H1 (cell line): ENCODE measurements at regions not wholly inside any gene's neighbourhood (a gene's known extent, or its start where the extent isn't known, plus 50 kb on each side); places are given as distances from the start of the nearest gene placed in this dataset.

Experiments used
- CTCF ChIA-PET: fragments of 300-600 bp; sonication (Branson Sonifier 250); formaldehyde crosslinking; loops from one replicate; lab custom pipeline; 2021; ENCODE audit not compliant: partially characterized antibody; lab: Charles Lee
- POLR2A ChIA-PET: fragments of 300-600 bp; sonication (Branson Sonifier 250); formaldehyde crosslinking; loops from one replicate; lab custom pipeline; 2021; ENCODE audit warnings: inconsistent platforms; ENCODE audit not compliant: partially characterized antibody; lab: Charles Lee
- DNase-seq, 2 experiments: peaks; one replicate each; pipeline versions ENCODE4 v3.0.0 to v3.0.0-alpha.2; 2010 to 2022; ENCODE audit warnings: low spot score in 2 of 2, low read depth in 1 of 2, mixed read lengths in 1 of 2
- FAIRE-seq: peaks from 2 replicates; lab custom pipeline; 2011; peaks lifted over from hg19 to GRCh38; lab: Jason Lieb, UNC
- H2AFZ ChIP-seq: 2 replicates; pipeline ENCODE4 v1.8.1; 2012; ENCODE audit warnings: low read length, inconsistent platforms
- H2AK5ac ChIP-seq: 2 replicates; pipeline ENCODE4 v1.6.1; 2013; ENCODE audit warnings: low read depth, low read length
- H2BK120ac ChIP-seq: replicated peaks from 2 replicates; pipeline ENCODE3; 2013; ENCODE audit warnings: low read depth, low read length, inconsistent platforms
- H2BK12ac ChIP-seq: 2 replicates; pipeline ENCODE4 v1.6.1; 2013; ENCODE audit warnings: low read depth, low read length
- H2BK15ac ChIP-seq: 2 replicates; pipeline ENCODE4 v1.6.1; 2013; ENCODE audit warnings: low read length
- H2BK20ac ChIP-seq: 2 replicates; pipeline ENCODE4 v1.6.1; 2013; ENCODE audit warnings: low read length
- H2BK5ac ChIP-seq: 2 replicates; pipeline ENCODE4 v1.6.1; 2013; ENCODE audit warnings: low read depth, low read length
- H3K14ac ChIP-seq: 2 replicates; pipeline ENCODE4 v1.6.1; 2013; ENCODE audit warnings: inconsistent platforms; ENCODE audit not compliant: insufficient read length
- H3K18ac ChIP-seq: 2 replicates; pipeline ENCODE4 v1.6.1; 2013; ENCODE audit warnings: low read length; ENCODE audit errors: extremely low read depth
- H3K23ac ChIP-seq: 2 replicates; pipeline ENCODE4 v1.6.1; 2013; ENCODE audit warnings: inconsistent platforms; ENCODE audit not compliant: insufficient read length
- H3K23me2 ChIP-seq: 2 replicates; pipeline ENCODE4 v1.6.1; 2013; ENCODE audit warnings: low read depth, low read length
- H3K27ac ChIP-seq: 2 replicates; pipeline ENCODE4 v1.6.1; 2011; ENCODE audit warnings: low read depth, low read length, inconsistent platforms
- H3K27me3 ChIP-seq, 4 experiments: replicated peaks in 1 of 4; 1 replicate in 1 of 4; 2 replicates in 3 of 4; pipeline versions ENCODE4 v1.6.1 to v1.8.1; 2011 to 2013; ENCODE audit warnings: low read length in 3 of 4, mild to moderate bottlenecking in 3 of 4, inconsistent platforms in 2 of 4, mixed read lengths in 2 of 4, moderate library complexity in 1 of 4; ENCODE audit not compliant: control insufficient read depth in 3 of 4, insufficient read depth in 3 of 4; ENCODE audit errors: extremely low read depth in 1 of 4
- H3K36me3 ChIP-seq, 4 experiments: 2 replicates each; pipeline versions ENCODE4 v1.6.1 to v1.8.1; 2011 to 2013; ENCODE audit warnings: mild to moderate bottlenecking in 4 of 4, low read length in 3 of 4, moderate library complexity in 2 of 4, control low read depth in 1 of 4, inconsistent platforms in 1 of 4; ENCODE audit not compliant: insufficient read depth in 4 of 4, control insufficient read depth in 2 of 4
- H3K4ac ChIP-seq: replicated peaks from 2 replicates; pipeline ENCODE3; 2013; ENCODE audit warnings: low read length, low read depth, mixed read lengths, inconsistent platforms; ENCODE audit not compliant: insufficient read length
- H3K4me1 ChIP-seq, 4 experiments: replicated peaks in 1 of 4; 1 replicate in 1 of 4; 2 replicates in 3 of 4; pipeline versions ENCODE4 v1.6.1 to v1.8.1; 2011 to 2013; ENCODE audit warnings: low read length in 3 of 4, inconsistent platforms in 2 of 4, mixed read lengths in 1 of 4; ENCODE audit not compliant: insufficient read depth in 4 of 4, control insufficient read depth in 3 of 4
- H3K4me2 ChIP-seq, 2 experiments: 2 replicates each; pipeline versions ENCODE4 v1.6.1 to v1.8.1; 2011 to 2013; ENCODE audit warnings: low read depth in 2 of 2, low read length in 2 of 2, control low read depth in 1 of 2, inconsistent platforms in 1 of 2, mild to moderate bottlenecking in 1 of 2; ENCODE audit not compliant: insufficient read depth in 1 of 2
- H3K4me3 ChIP-seq, 4 experiments: fragments of 200-600, 300-600 bp in 1 of 4; sonication (generic), shearing (Covaris generic), sonication (Bioruptor Twin) in 1 of 4; 2 replicates each; pipeline versions ENCODE4 v1.5.1 to v1.8.1; 2011 to 2016; ENCODE audit warnings: low read length in 4 of 4, low read depth in 3 of 4, control low read depth in 2 of 4, inconsistent platforms in 2 of 4, mild to moderate bottlenecking in 2 of 4, mixed read lengths in 1 of 4, moderate library complexity in 1 of 4; ENCODE audit not compliant: insufficient read depth in 2 of 4; ENCODE audit errors: extremely low read depth in 1 of 4
- H3K56ac ChIP-seq: replicated peaks from 2 replicates; pipeline ENCODE3; 2013; ENCODE audit warnings: low read depth, mild to moderate bottlenecking, mixed read lengths, low read length, inconsistent platforms; ENCODE audit not compliant: insufficient read length
- H3K79me1 ChIP-seq: 2 replicates; pipeline ENCODE4 v1.6.1; 2013; ENCODE audit warnings: low read depth, low read length, control low read depth
- H3K79me2 ChIP-seq, 2 experiments: 2 replicates each; pipeline versions ENCODE4 v1.6.1 to v1.8.1; 2012 to 2013; ENCODE audit warnings: low read length in 2 of 2, mild to moderate bottlenecking in 2 of 2, inconsistent platforms in 1 of 2; ENCODE audit not compliant: insufficient read depth in 2 of 2, control insufficient read depth in 1 of 2
- H3K9ac ChIP-seq, 4 experiments: replicated peaks in 1 of 4; 1 replicate in 1 of 4; 2 replicates in 3 of 4; pipeline versions ENCODE4 v1.6.1 to v1.8.1; 2011 to 2013; ENCODE audit warnings: low read depth in 3 of 4, low read length in 3 of 4, control low read depth in 2 of 4, mild to moderate bottlenecking in 2 of 4, moderate library complexity in 2 of 4, inconsistent platforms in 1 of 4; ENCODE audit errors: extremely low read depth in 1 of 4
- H3K9me3 ChIP-seq, 2 experiments: 2 replicates each; pipeline versions ENCODE4 v1.6.1 to v1.8.1; 2012 to 2013; ENCODE audit warnings: mild to moderate bottlenecking in 2 of 2, moderate library complexity in 2 of 2, control low read depth in 1 of 2, inconsistent platforms in 1 of 2, low read depth in 1 of 2, low read length in 1 of 2, mixed read lengths in 1 of 2; ENCODE audit not compliant: insufficient read depth in 2 of 2
- H4K20me1 ChIP-seq, 2 experiments: replicated peaks in 1 of 2; 2 replicates each; pipeline versions ENCODE3 to v1.8.1; 2011 to 2013; ENCODE audit warnings: inconsistent platforms in 2 of 2, low read length in 2 of 2, mild to moderate bottlenecking in 1 of 2; ENCODE audit not compliant: insufficient read depth in 2 of 2, control insufficient read depth in 1 of 2
- H4K5ac ChIP-seq: 2 replicates; pipeline ENCODE4 v1.6.1; 2013; ENCODE audit warnings: low read length, low read depth, mixed read lengths, inconsistent platforms; ENCODE audit not compliant: insufficient read length
- H4K8ac ChIP-seq: 2 replicates; pipeline ENCODE4 v1.8.0; 2013; ENCODE audit warnings: mild to moderate bottlenecking, moderate library complexity, low read length, inconsistent platforms; ENCODE audit not compliant: insufficient read depth; ENCODE audit errors: extremely low read depth
- H4K91ac ChIP-seq: replicated peaks from 2 replicates; pipeline ENCODE3; 2013; ENCODE audit warnings: low read length, mixed read lengths, inconsistent platforms; ENCODE audit not compliant: insufficient read length
- BRCA1 ChIP-seq: IDR thresholded peaks from 2 replicates; pipeline ENCODE4 v1.6.1; 2012; ENCODE audit warnings: low read depth, low read length, improper control_type of control experiment
- CTCF ChIP-seq, 3 experiments: IDR thresholded peaks; 1 replicate in 2 of 3; 2 replicates in 1 of 3; pipeline versions ENCODE4 v1.5.1 to v1.6.1; 2011; ENCODE audit warnings: low read length in 3 of 3, mild to moderate bottlenecking in 3 of 3, inconsistent platforms in 2 of 3, low read depth in 1 of 3, moderate library complexity in 1 of 3; ENCODE audit not compliant: insufficient read depth in 1 of 3; ENCODE audit errors: control extremely low read depth in 1 of 3
- EZH2 ChIP-seq: fragments of 200-600 bp; sonication (generic); IDR thresholded peaks from 2 replicates; pipeline ENCODE4 v1.7.1; 2012; ENCODE audit warnings: low read depth, mild to moderate bottlenecking, moderate library complexity, low read length, inconsistent platforms; ENCODE audit not compliant: severe bottlenecking
- MAX ChIP-seq: IDR thresholded peaks from 2 replicates; pipeline ENCODE4 v1.6.1; 2012; ENCODE audit warnings: inconsistent platforms
- RAD21 ChIP-seq, 2 experiments: IDR thresholded peaks in 1 of 2; conservative IDR thresholded peaks in 1 of 2; 2 replicates each; pipeline ENCODE4 v1.6.1; 2011; ENCODE audit warnings: low read depth in 2 of 2, low read length in 2 of 2, improper control_type of control experiment in 1 of 2, inconsistent platforms in 1 of 2, mild to moderate bottlenecking in 1 of 2, moderate library complexity in 1 of 2
- RBBP5 ChIP-seq: IDR thresholded peaks from 2 replicates; pipeline ENCODE4 v1.7.1; 2012; ENCODE audit warnings: low read depth, mild to moderate bottlenecking, inconsistent platforms, low read length, moderate library complexity, borderline replicate concordance
- RNF2 ChIP-seq: fragments of 200-900, 300-1000 bp; sonication (generic); IDR thresholded peaks from 2 replicates; pipeline ENCODE4 v1.7.1; 2016; ENCODE audit warnings: borderline replicate concordance, low read depth, mild to moderate bottlenecking, antibody characterized with exemption, low read length; ENCODE audit not compliant: poor library complexity, severe bottlenecking; ENCODE audit errors: missing control alignments
- SP1 ChIP-seq: IDR thresholded peaks from 2 replicates; pipeline ENCODE4 v1.6.1; 2011; ENCODE audit warnings: low read depth, low read length
- SUZ12 ChIP-seq: fragments of 200-600 bp; sonication (generic); IDR thresholded peaks from 2 replicates; pipeline ENCODE4 v1.6.1; 2012; ENCODE audit warnings: mild to moderate bottlenecking, inconsistent platforms, low read length, moderate library complexity, mixed read lengths
- YY1 ChIP-seq: IDR thresholded peaks from 2 replicates; pipeline ENCODE4 v1.6.1; 2011; ENCODE audit warnings: low read depth, mild to moderate bottlenecking, low read length
- WGBS, 2 experiments: shearing (Covaris generic) in 1 of 2; methylation state at CpG; one replicate each; pipeline versions ENCODE4 v1.1.6 to v1.1.7; 2013 to 2015; ENCODE audit warnings: low lambda C conversion rate in 2 of 2, mixed read lengths in 2 of 2, inconsistent platforms in 1 of 2, low coverage in 1 of 2, missing lambda C conversion rate in 1 of 2; ENCODE audit not compliant: insufficient replicate concordance in 2 of 2, insufficient coverage in 1 of 2, insufficient read length in 1 of 2; ENCODE audit errors: extremely low coverage in 1 of 2, missing lambda C conversion rate in 1 of 2; 5-methylcytosine and 5-hydroxymethylcytosine counted together

GRCh38 chr1:194013561-194013960 is 827.1 kb upstream of the B3GALT2 start:
- H3K23ac ChIP-seq: no peak overlapping the region
- H3K4me2 ChIP-seq: no peak overlapping the region
- no peak overlapping the region for H3K14ac ChIP-seq
- DNase-seq (no peak), FAIRE-seq (no peak)
- no peak overlapping the region for H2AFZ ChIP-seq
- CTCF ChIA-PET: interaction anchor here (0.8 kb wide), 1 partner anchor 14 kb away, joined by 3 read pairs; no protein-coding TSS in a partner anchor
- no peaks in the 10 kb centered on the region for H3K27me3 ChIP-seq
- no peaks in the 10 kb centered on the region for H3K36me3 ChIP-seq
- H3K18ac ChIP-seq: no peak overlapping the region
- no peaks in the 10 kb centered on the region for H4K20me1 ChIP-seq
- H3K9me3 ChIP-seq: 0 out of 4 replicates have a peak, but pooled peaks cover 0 to 4% of the 10 kb centered on the region in 2 experiments
- H3K4ac ChIP-seq: no peak overlapping the region
- H4K91ac ChIP-seq: no peak overlapping the region
- H2BK12ac ChIP-seq: no peak overlapping the region
- no peak overlapping the region for H2BK20ac ChIP-seq
- no peak overlapping the region for H4K5ac ChIP-seq
- H3K9ac ChIP-seq: no peak overlapping the region
- H3K23me2 ChIP-seq: no peaks in the 10 kb centered on the region
- no peak overlapping the region for H3K56ac ChIP-seq
- H3K79me2 ChIP-seq: no peaks in the 10 kb centered on the region
- no peaks in the 10 kb centered on the region for H3K79me1 ChIP-seq
- no peak overlapping the region for H2BK15ac ChIP-seq
- 83% methylated on average over 2 of the region's 2 CpGs; no CpG with 5 or more reads in 1 of the 2 experiments for WGBS, 2 experiments
- no peak overlapping the region for H2BK120ac ChIP-seq
- no peaks in the 10 kb centered on the region for H3K4me1 ChIP-seq
- no peak overlapping the region for H4K8ac ChIP-seq
- H3K27ac ChIP-seq: no peak overlapping the region
- POLR2A ChIA-PET: no interaction called here
- no peak overlapping the region for H3K4me3 ChIP-seq
- no peak overlapping the region for H2AK5ac ChIP-seq
- H2BK5ac ChIP-seq: no peak overlapping the region
- no peak for TF ChIP-seq YY1
- no peak for TF ChIP-seq SP1
- TF ChIP-seq RAD21 (IDR thresholded peaks at IDR 0.05 in 1 of 2, conservative IDR thresholded peaks at IDR 0.05 in 1 of 2; ENCODE audit: low read depth in 2 of 2, low read length in 2 of 2): no peak
- TF ChIP-seq SUZ12: no peak
- TF ChIP-seq RBBP5: no peak
- TF ChIP-seq BRCA1: no peak
- no peak for TF ChIP-seq MAX
- no peak for TF ChIP-seq EZH2
- no peak for TF ChIP-seq RNF2
- TF ChIP-seq CTCF (IDR thresholded peaks at IDR 0.05; ENCODE audit: control extremely low read depth in 1 of 3, insufficient read depth in 1 of 3, low read depth in 1 of 3, low read length in 3 of 3): no peak
